GM20000 (cell line): ENCODE measurements at regions not wholly inside any gene's neighbourhood (a gene's known extent, or its start where the extent isn't known, plus 50 kb on each side); places are given as distances from the start of the nearest gene placed in this dataset.
"Not testable (repeated sequence)": the region's sequence is repeated elsewhere in the genome, so short reads cannot be mapped to it uniquely, and the experiment has no call there.

Experiments used
- DNase-seq: peaks from one replicate; pipeline ENCODE4 v3.0.0; 2012; ENCODE audit warnings: low spot score
- CTCF ChIP-seq: IDR thresholded peaks from 2 replicates; pipeline ENCODE4 v1.5.1; 2012; ENCODE audit warnings: mild to moderate bottlenecking, control low read depth; ENCODE audit errors: extremely low read depth, missing control alignments

- not testable (repeated sequence) for DNase-seq
These were observed 290.1 kb downstream of the ZNF716 start for GRCh38 chr7:57740126-57740525.

- no peak for TF ChIP-seq CTCF
- DNase-seq = no peak
These were observed 319.2 kb downstream of the ZNF716 start for GRCh38 chr7:57769131-57769530.

- no peak for TF ChIP-seq CTCF
- no peak for DNase-seq
These were observed 320.0 kb downstream of the ZNF716 start for GRCh38 chr7:57769958-57770357.

GRCh38 chr7:57772126-57772924 is 322.3 kb downstream of the ZNF716 start:
- no peak for TF ChIP-seq CTCF
- DNase-seq = no peak

- DNase-seq = no peak
- no peak for TF ChIP-seq CTCF
These were observed 324.3 kb downstream of the ZNF716 start for GRCh38 chr7:57774300-57774699.

- no peak for TF ChIP-seq CTCF
- DNase-seq = no peak
These were observed 325.6 kb downstream of the ZNF716 start for GRCh38 chr7:57775396-57776088.

GRCh38 chr7:57776136-57776856 is 326.3 kb downstream of the ZNF716 start:
- DNase-seq = not testable (repeated sequence)

- DNase-seq = no peak
- no peak for TF ChIP-seq CTCF
These were observed 339.2 kb downstream of the ZNF716 start for GRCh38 chr7:57789130-57789529.
